ENCODE measurements at regions not wholly inside any gene's neighbourhood (a gene's known extent, or its start where the extent isn't known, plus 50 kb on each side); places are given as distances from the start of the nearest gene placed in this dataset.

DNA sequence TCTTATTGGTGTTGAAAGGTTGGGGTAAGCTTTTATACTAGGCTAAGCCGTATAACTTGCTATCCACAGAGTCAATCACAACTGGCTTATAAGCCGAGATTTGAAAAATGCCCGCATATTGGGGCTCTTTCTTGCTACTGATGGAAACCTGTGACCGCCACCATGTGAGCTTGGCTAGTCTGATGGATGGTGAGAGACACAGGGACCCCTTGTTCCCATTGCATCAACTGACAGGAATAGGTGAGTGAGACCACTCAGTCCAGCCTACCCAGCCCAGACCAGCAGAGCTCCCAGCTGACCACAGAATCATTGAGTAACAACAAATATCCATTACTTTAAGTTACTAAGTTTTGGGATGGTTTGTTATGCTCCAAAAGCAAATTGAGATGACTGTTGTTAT, 676.4 kb upstream of the HS6ST1 start:
- no peak overlapping the region for H3K27ac ChIP-seq (ENCODE audit: low read depth, low read length)
- no peak overlapping the region for H3K9ac ChIP-seq (ENCODE audit: low read length)
- no peaks in the 10 kb centered on the region for H3F3A ChIP-seq (ENCODE audit: insufficient read depth)
- H3K9me2 ChIP-seq (replicated peaks; ENCODE audit: insufficient read depth, low read length) = no peaks in the 10 kb centered on the region
- TF ChIP-seq, protein P1, sequence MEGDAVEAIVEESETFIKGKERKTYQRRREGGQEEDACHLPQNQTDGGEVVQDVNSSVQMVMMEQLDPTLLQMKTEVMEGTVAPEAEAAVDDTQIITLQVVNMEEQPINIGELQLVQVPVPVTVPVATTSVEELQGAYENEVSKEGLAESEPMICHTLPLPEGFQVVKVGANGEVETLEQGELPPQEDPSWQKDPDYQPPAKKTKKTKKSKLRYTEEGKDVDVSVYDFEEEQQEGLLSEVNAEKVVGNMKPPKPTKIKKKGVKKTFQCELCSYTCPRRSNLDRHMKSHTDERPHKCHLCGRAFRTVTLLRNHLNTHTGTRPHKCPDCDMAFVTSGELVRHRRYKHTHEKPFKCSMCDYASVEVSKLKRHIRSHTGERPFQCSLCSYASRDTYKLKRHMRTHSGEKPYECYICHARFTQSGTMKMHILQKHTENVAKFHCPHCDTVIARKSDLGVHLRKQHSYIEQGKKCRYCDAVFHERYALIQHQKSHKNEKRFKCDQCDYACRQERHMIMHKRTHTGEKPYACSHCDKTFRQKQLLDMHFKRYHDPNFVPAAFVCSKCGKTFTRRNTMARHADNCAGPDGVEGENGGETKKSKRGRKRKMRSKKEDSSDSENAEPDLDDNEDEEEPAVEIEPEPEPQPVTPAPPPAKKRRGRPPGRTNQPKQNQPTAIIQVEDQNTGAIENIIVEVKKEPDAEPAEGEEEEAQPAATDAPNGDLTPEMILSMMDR (IDR thresholded peaks at IDR 0.05; ENCODE audit: insufficient read depth, low read length, poor library complexity, severe bottlenecking) = no peak
- TF ChIP-seq EZH2phosphoT487 (conservative IDR thresholded peaks at IDR 0.05; ENCODE audit: low read length) = no peak
- H3K9me3 ChIP-seq (ENCODE audit: insufficient read depth, low read length) = no peaks in the 10 kb centered on the region
- no peaks in the 10 kb centered on the region for H3K36me3 ChIP-seq (ENCODE audit: low read length)
- no peak overlapping the region for H2AFZ ChIP-seq (ENCODE audit: low read depth, low read length, severe bottlenecking)
- no peaks in the 10 kb centered on the region for H3K79me2 ChIP-seq (ENCODE audit: insufficient read depth, low read length)
- no peak overlapping the region for H3K4me2 ChIP-seq (ENCODE audit: low read depth, low read length, poor library complexity, severe bottlenecking)
- H3K27me3 ChIP-seq (ENCODE audit: low read length) = no peaks in the 10 kb centered on the region
- H3K4me3 ChIP-seq (ENCODE audit: insufficient read depth, low read length, poor library complexity, severe bottlenecking) = no peak overlapping the region
- H4K20me1 ChIP-seq (ENCODE audit: low read depth, low read length) = no peaks in the 10 kb centered on the region

DNA sequence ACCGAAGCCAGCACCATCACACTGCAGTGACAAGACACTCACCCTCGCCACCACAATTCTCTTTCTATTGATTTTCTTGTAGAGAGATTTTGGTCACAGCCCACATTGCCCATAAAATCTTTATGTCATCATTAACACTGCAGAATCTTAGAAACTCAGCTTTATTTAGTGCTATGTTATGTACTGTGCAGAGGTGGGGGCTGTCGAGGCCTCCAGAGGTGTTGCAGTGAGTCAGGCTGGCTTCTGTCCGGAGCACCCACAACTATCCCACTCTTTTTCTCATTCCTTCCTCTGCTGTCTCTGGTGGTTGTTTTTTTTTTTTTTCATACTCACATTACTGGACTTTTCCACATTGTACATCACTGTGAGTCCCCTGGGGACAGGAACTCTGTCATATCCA, 677.4 kb upstream of the HS6ST1 start:
- no peak overlapping the region for H3K4me3 ChIP-seq (ENCODE audit: insufficient read depth, low read length, poor library complexity, severe bottlenecking)
- no peaks in the 10 kb centered on the region for H3F3A ChIP-seq (ENCODE audit: insufficient read depth)
- H3K36me3 ChIP-seq (ENCODE audit: low read length) = no peaks in the 10 kb centered on the region
- H4K20me1 ChIP-seq (ENCODE audit: low read depth, low read length) = no peaks in the 10 kb centered on the region
- H3K27ac ChIP-seq (ENCODE audit: low read depth, low read length) = no peak overlapping the region
- H3K79me2 ChIP-seq (ENCODE audit: insufficient read depth, low read length) = no peaks in the 10 kb centered on the region
- H3K9me2 ChIP-seq (replicated peaks; ENCODE audit: insufficient read depth, low read length) = no peaks in the 10 kb centered on the region
- TF ChIP-seq, protein P1 (IDR thresholded peaks at IDR 0.05; ENCODE audit: insufficient read depth, low read length, poor library complexity, severe bottlenecking) = no peak
- no peak for TF ChIP-seq EZH2phosphoT487 (conservative IDR thresholded peaks at IDR 0.05; ENCODE audit: low read length)
- no peaks in the 10 kb centered on the region for H3K9me3 ChIP-seq (ENCODE audit: insufficient read depth, low read length)
- H3K27me3 ChIP-seq (ENCODE audit: low read length) = no peaks in the 10 kb centered on the region
- H3K9ac ChIP-seq (ENCODE audit: low read length) = no peak overlapping the region
- H3K4me2 ChIP-seq (ENCODE audit: low read depth, low read length, poor library complexity, severe bottlenecking) = no peak overlapping the region
- H2AFZ ChIP-seq (ENCODE audit: low read depth, low read length, severe bottlenecking) = no peak overlapping the region

DNA sequence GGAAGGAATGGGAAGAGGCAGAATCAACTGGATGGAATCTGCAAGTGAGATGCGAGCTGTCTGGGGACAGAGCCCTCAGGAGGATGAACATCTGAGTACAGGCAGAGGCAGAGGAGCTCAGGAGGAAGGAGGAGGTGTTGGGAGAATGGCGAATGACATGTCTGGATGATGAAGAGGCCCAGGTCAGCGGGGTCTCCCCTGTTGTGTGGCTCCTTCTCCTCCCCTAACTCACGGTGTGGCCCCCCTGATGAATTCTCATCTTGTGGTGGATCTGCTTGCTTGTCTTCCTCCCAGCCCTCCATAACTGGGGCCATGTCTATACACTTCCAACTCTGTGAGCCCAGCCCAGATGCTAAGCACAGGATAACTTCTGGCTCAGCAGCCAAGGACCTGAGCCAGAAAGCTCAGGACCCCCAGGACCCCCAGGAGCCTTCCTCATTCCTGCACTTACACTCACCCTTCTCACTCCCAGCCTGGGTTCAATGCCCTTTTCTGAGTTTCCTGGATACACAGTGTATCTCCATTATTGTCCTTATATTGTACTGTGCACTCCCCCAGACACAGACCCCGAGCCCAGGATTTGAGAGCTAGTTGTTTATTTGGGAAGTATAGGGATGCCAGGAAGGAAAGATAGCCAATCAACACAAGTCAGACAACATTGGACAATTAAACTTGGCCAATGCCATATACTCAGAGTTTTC, 678.6 kb upstream of the HS6ST1 start:
- no peak for TF ChIP-seq EZH2phosphoT487 (conservative IDR thresholded peaks at IDR 0.05; ENCODE audit: low read length)
- TF ChIP-seq, protein P1 (IDR thresholded peaks at IDR 0.05; ENCODE audit: insufficient read depth, low read length, poor library complexity, severe bottlenecking) = no peak
- H3K27me3 ChIP-seq (ENCODE audit: low read length) = no peaks in the 10 kb centered on the region
- no peak overlapping the region for H3K4me2 ChIP-seq (ENCODE audit: low read depth, low read length, poor library complexity, severe bottlenecking)
- no peak overlapping the region for H3K27ac ChIP-seq (ENCODE audit: low read depth, low read length)
- H3K9me3 ChIP-seq (ENCODE audit: insufficient read depth, low read length) = no peaks in the 10 kb centered on the region
- H3F3A ChIP-seq (ENCODE audit: insufficient read depth) = no peaks in the 10 kb centered on the region
- H4K20me1 ChIP-seq (ENCODE audit: low read depth, low read length) = no peaks in the 10 kb centered on the region
- no peak overlapping the region for H3K9ac ChIP-seq (ENCODE audit: low read length)
- no peak overlapping the region for H2AFZ ChIP-seq (ENCODE audit: low read depth, low read length, severe bottlenecking)
- no peaks in the 10 kb centered on the region for H3K9me2 ChIP-seq (replicated peaks; ENCODE audit: insufficient read depth, low read length)
- no peak overlapping the region for H3K4me3 ChIP-seq (ENCODE audit: insufficient read depth, low read length, poor library complexity, severe bottlenecking)
- H3K79me2 ChIP-seq (ENCODE audit: insufficient read depth, low read length) = no peaks in the 10 kb centered on the region
- no peaks in the 10 kb centered on the region for H3K36me3 ChIP-seq (ENCODE audit: low read length)
